ENCODE measurements at regions not wholly inside any gene's neighbourhood (a gene's known extent, or its start where the extent isn't known, plus 50 kb on each side); places are given as distances from the start of the nearest gene placed in this dataset.

DNA sequence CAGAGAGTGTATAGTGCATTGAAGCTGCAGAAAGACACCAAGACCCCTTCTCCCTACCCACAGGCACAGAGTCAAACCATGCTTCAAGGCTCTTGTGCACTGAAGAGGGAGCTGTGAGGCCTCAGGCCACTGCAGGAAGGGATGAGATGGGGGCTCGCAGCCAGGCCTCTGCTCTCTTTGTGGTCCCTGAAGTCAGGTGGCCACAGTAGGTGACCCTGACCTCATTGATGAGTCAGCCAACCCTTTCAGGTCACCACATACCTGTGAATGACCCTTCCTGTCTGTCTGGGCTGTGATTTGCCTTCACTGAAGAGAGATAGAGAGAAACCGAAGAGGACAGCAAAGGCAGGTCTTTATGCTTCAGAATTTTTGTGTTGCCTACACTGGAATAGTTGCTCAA, 372.1 kb downstream of the ACTL7B start:
- no peak for DNase-seq

DNA sequence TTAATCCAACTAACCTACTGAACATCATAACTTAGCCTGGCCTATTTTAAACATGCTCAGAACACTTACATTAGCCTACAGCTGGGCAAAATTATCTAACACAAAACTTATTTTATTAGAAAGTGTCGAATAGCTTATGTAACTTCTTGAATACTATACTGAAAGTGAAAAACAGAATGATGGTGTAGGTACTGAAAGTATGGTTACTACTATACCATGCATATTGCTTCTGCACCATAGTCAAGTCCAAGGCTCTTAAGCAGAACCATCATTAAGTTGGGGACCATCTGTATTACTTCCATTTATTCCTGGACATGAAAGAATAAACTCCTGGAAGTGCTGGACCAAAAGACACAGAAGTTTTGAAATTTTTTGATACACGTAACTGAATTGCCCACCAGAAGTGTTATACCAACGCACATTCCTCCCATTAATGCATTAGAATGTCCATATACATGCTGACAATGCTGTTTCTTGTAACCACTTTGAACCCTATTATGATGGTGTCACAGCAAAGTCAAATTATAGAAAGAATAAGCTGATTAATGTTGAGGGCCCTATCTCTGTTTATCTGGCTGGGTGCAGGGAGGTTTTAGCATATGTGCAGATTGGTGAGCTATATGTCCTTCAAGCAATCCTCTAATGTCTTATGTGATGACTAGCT, 375.7 kb downstream of the ACTL7B start:
- DNase-seq, result no peak

DNA sequence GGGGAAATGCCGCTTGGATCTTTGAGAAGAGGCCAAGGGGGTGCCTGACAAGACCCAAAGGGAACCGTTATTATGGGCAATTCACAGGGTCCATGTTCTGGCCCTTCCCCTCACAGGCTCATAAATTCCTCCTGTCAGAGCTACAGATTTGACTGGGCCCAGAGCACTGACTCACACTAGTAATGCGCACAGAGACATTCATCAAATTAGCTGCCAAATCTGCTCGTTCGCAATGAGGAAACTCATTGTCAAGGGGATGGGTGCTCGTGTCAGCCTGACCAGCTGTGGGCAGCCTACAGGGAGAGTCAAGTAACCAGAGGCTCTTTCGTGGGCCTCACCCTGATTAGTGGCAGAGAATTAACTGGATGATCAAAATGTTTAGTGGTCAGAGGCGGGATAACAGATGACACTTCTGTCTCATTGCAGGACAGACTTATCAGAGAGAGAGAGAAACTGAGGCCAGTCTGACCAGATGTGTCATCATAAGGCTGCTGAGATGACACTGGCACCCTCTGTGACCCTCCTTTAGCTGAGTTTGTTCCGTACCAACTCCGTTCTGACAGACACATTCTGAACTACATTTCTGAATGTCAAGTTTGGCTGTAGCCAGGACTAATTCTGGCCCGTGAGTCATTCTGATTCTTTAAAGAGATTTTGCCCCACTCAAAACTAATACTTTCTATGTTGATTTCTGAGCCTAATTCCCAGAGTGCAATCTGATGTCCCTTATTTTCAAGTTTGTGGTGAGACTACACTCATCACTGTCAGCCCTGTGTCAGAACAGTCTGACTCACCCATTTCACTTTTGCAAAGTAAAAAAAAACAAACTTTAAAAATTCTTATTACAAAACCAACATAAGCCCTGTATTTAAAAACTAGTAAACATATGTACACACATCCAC, 377.1 kb downstream of the ACTL7B start:
- no peak for DNase-seq

DNA sequence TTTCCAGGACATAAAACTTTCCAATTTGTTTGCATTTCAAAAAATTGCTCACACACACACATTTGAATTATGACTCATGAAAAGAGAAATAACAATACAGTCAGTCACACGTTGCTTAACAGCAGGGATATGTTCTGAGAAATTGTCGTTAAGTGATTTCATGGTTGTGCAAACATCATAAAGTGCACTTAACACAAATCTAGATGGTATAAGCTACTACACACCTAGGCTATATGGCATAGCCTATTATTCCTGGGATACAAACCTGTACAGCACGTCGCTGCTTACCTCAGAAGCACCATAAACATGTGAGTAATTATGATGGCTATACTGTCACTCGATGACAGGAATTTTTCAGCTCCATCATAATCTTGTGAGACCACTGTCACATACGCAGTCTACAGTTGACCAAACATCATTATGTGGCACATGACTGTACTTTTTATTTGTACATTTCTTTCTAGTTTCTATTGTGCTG, 378.2 kb downstream of the ACTL7B start:
- DNase-seq, result no peak

- DNase-seq, result no peak
Observed at GRCh38 chr9:108476574-108476973, 379.2 kb downstream of the ACTL7B start.

DNA sequence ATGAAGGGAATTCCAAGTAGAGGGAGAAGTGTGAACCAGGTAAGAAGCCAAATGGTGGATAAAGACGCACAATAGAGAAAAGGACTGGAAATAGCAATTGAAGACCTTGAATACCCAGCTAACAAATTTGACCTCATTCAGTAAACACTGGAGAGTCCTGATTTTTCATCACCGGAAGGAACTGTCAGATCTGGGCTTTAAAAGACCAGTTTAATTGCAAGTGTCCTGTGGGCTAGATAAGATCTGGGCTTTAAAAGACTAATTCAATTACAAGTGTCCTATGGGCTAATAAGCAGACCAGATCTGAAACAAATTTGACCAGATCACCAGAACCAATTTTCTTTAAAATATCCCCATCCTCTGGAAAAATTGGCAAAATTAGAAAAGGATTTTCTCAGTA, 380.0 kb downstream of the ACTL7B start:
- DNase-seq, result no peak

- no peak for DNase-seq
Observed at GRCh38 chr9:108474356-108474755, 381.4 kb downstream of the ACTL7B start.

DNA sequence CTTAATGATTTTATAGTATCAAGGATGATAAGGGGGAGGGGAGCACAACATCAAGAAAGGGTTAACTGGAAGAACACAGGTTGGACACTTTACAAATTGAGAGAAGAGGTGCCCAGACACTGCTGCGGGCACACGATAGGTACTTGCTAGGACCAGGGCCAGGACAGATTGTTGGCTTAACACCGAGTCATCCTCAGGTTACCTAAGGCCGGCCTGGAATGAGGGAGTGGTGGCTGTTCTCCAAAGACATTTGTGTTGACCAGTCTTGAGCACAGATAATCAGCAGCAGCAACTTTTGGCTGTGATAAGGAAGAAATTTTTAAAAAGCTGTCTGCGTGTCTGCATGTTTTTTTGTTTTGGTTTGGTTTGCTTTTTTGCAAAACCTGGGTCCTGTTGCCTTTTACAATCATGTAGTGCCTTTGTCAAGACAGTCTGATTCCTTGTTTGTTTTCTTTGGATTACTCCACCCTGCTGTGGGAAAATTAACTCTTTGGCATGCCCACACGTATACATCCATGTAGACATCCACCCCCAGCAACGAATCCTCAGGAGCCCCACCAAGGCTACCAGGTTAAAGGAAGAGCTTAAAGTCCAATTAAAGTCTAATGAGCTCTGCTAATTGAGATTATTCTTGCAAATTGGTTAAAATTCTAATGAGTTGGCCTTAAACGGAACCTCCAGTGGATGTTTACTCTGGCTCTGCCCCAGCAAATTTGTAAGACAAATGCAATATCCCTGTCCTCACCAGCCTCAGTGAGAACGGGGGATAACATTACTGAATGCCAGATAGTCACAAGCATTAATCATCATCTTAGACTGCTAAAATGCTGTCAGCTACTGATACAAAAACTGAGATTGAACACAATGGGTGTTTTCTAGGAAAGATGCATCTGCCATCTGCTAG, 382.3 kb downstream of the ACTL7B start:
- no peak for DNase-seq

- no peak for DNase-seq
Observed at GRCh38 chr9:108469654-108470053, 386.1 kb downstream of the ACTL7B start.

DNA sequence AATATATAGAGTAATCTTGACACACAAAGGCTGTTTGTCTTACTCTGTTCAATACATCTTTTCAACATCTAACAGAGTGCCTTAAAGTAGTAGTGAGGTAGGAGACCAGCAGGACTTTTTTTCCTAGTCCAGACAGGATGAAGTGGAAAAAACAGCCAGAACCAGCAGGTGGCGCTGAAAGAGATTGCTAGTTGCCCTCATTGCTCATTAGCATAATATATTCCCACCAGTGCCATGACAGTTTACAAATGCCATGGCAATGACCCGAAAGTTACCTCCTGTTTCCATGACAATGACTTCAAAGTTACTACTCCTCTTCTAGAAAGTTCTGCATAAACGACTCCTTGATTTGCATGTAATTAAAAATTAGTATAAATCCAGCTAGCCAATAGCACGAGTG, 387.4 kb downstream of the ACTL7B start:
- no peak for DNase-seq

DNA sequence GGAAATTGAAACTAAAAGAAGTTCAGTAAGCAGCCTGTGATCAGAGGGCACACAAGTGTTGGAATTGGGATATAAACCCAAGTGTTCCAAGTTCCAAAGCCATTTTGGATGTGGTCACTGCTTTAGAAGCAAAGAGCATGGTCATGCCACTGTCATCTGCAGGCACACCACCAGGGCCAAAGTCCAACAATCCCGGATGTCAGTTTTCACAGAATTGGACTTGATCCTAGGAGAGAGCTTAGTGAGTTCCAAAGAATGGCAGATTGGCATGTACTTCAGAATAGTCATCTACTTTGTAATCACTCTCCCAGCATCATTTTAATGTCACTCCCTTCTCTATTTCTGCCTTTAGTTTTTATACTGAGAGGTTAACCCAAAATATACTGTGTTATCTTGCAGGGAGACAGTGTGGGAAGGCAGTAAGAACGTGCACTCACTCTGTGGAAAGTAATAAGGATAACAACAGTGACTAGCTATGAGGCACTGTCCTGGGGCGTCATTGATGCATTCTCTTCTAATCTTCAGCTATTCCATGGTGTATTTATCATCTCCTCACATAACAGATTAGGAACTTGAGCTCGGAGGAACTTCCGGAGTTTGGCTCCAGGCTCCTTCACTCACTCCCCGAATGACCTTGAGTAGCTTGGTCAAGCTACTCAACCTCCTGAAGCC, 388.0 kb downstream of the ACTL7B start:
- DNase-seq, result no peak

- DNase-seq, result no peak
Observed at GRCh38 chr9:108467161-108467560, 388.6 kb downstream of the ACTL7B start.

GRCh38 chr9:108466304-108466703, 389.5 kb downstream of the ACTL7B start:
- no peak for DNase-seq

- DNase-seq, result no peak
Observed at GRCh38 chr9:108463932-108464606, 391.7 kb downstream of the ACTL7B start.

DNA sequence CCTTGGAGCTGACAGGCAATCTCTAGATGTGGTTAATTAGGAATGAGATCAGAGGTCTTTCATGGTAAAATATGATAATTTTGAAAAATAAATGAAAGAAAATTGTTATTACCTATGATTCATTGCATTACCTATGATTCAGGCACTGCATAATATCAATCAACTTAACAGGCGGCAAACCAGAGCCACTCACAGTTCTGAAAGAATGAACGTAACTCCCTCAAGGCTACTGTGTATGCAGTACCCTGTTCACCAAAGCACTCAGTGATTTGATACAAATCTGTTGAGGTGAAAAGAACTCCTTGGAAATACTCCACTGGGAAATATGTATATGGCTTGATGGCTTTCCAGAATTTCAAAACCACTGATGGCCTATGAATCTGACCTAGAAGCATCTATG, 398.9 kb downstream of the ACTL7B start:
- no peak for DNase-seq

DNA sequence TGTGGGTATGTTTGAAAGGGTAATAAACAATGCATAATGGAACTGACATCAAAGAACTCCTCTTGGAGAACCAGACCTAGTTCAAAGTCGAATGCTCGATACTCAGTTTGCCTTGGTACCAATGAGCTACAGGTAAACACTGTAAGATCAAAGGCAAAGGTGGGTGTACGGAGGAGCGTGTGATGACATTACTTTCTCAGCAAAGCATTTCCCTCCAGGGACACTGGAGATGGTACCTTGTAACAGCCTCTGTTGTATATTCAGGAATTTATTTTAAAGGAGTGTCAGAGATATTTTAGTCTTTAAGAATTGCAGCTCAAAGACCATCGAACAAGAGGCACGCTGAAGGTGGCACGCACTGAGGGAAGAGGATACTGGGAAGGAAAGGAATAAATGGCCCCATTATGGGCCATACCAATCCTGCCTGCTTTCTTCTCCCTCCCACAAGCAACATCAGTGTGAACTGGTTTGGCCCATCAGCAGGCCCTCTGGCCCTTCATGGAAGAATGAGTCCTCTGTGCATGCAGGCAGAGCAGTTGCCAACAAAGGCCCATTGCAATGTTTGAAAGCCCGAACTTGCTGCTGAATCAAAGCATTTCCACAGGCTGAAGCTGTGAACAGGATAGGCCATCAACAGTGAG, 410.2 kb downstream of the ACTL7B start:
- no peak for DNase-seq

- DNase-seq, result no peak
Observed at GRCh38 chr9:108444400-108445358, 411.1 kb downstream of the ACTL7B start.

DNA sequence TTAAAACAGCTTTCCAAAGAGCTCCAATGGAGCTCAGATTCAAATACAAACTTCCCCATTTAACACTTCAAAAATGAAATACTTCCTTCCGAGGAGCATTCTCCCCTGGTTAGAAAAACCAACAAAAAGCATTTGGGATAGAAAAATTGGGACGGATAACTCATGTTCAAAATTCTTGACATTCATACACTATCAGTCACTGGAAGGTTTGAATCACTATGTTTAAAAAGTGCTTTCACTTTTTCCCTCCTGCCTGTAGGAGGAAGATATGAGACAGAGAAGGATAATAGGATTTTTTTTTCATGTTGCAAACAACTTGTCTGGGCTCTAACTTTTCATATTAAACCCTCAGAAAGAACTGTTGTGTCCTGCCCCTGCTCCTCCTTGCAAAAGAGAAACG, 412.0 kb downstream of the ACTL7B start:
- no peak for DNase-seq

- DNase-seq, result no peak
Observed at GRCh38 chr9:108443019-108443633, 412.7 kb downstream of the ACTL7B start.

DNA sequence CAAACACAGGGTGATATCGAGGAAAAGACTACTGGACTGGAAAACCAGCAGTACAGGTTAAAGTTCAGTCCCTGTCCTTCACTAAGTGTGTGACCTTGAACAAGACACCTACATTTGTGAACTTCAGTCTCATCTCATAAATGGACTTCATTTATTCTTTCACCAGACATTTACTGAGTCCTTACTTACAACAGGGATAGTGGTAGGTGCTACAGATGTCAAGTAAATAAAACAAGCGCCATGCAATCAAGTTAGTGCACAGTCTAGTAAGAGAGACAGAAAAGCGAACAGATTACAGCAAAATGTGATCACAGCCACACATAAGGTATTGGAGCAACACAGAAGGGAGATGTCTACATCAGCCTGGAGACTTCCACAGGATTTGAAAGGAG, 413.2 kb downstream of the ACTL7B start:
- no peak for DNase-seq
